WERI-Rb-1 (cell line): ENCODE measurements at regions not wholly inside any gene's neighbourhood (a gene's known extent, or its start where the extent isn't known, plus 50 kb on each side); places are given as distances from the start of the nearest gene placed in this dataset.
"Not testable (repeated sequence)": the region's sequence is repeated elsewhere in the genome, so short reads cannot be mapped to it uniquely, and the experiment has no call there.

Source experiments
- DNase-seq: peaks from one replicate; pipeline ENCODE4 v3.0.0-alpha.2; 2020
- H3K27ac ChIP-seq: fragments of 250-450 bp; sonication (Bioruptor Pico); 2 replicates; pipeline ENCODE4 v1.5.1; 2020; ENCODE audit warnings: mild to moderate bottlenecking, moderate library complexity
- H3K27me3 ChIP-seq: fragments of 250-450 bp; sonication (Bioruptor Pico); 2 replicates; pipeline ENCODE4 v1.5.1; 2021; ENCODE audit warnings: mild to moderate bottlenecking, low read depth, moderate library complexity; ENCODE audit not compliant: insufficient read depth, severe bottlenecking
- H3K36me3 ChIP-seq: fragments of 250-450 bp; sonication (Bioruptor Pico); 2 replicates; pipeline ENCODE4 v1.5.1; 2020; ENCODE audit warnings: mild to moderate bottlenecking, moderate library complexity
- H3K4me3 ChIP-seq: 2 replicates; pipeline ENCODE4 v1.5.1; 2011; ENCODE audit warnings: low read depth, mild to moderate bottlenecking, control low read depth, low read length
- H3K9me3 ChIP-seq: fragments of 250-450 bp; sonication (Bioruptor Pico); 2 replicates; pipeline ENCODE4 v1.5.1; 2021; ENCODE audit warnings: mild to moderate bottlenecking, moderate library complexity; ENCODE audit not compliant: severe bottlenecking
- TF ChIP-seq, protein P1 (sequence below): IDR thresholded peaks from 2 replicates; pipeline ENCODE4 v1.5.1; 2011; ENCODE audit warnings: low read depth, mild to moderate bottlenecking, control low read depth, inconsistent platforms, low read length

DNA sequence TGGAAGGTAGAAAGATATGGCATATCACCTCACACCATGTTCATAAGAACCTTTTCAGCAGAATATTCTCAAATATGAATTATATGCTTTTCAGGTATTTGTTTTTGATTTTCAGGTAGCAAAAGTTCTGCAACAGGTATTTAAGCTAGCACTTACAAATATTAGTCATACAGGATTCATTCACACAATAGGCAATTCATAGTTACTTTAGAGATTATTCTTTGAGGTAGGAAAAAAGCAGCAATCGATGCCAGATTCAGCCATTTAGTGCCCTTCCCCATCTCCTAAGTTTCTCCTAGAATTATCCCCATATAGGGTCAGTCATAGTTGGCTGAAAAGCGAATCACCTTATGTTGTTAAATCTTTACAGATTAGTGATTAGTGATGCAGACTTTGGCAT is 177.4 kb upstream of the MMADHC start:
- H3K27me3 ChIP-seq: no peaks in the 10 kb centered on the region
- no peak overlapping the region for H3K4me3 ChIP-seq
- TF ChIP-seq, protein P1, sequence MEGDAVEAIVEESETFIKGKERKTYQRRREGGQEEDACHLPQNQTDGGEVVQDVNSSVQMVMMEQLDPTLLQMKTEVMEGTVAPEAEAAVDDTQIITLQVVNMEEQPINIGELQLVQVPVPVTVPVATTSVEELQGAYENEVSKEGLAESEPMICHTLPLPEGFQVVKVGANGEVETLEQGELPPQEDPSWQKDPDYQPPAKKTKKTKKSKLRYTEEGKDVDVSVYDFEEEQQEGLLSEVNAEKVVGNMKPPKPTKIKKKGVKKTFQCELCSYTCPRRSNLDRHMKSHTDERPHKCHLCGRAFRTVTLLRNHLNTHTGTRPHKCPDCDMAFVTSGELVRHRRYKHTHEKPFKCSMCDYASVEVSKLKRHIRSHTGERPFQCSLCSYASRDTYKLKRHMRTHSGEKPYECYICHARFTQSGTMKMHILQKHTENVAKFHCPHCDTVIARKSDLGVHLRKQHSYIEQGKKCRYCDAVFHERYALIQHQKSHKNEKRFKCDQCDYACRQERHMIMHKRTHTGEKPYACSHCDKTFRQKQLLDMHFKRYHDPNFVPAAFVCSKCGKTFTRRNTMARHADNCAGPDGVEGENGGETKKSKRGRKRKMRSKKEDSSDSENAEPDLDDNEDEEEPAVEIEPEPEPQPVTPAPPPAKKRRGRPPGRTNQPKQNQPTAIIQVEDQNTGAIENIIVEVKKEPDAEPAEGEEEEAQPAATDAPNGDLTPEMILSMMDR: no peak
- no peak overlapping the region for H3K27ac ChIP-seq
- no peaks in the 10 kb centered on the region for H3K36me3 ChIP-seq
- H3K9me3 ChIP-seq: no peaks in the 10 kb centered on the region
- no peak for DNase-seq

DNA sequence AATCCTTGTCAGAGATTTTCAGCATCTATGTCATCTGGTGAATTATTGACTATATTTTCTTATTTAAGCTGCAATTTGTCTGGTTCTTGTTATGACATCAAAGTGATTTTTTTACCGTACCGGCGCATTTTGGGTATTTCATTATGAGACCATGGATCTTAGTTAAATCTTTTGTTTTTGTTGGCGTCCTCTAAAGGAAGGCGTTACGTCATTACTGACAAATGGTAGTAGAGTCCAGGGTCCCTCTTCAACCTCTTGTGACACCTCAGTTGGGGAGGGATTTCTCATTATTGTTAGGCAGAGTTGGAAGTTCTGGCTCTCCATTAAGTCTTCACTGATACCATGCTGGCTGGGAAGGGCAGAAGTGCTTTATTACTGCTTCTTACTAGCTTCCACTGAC is 175.8 kb upstream of the MMADHC start:
- Histone ChIP-seq H3K27ac (no peak overlapping the region), H3K27me3 (no peaks in the 10 kb centered on the region), H3K36me3 (no peaks in the 10 kb centered on the region), H3K4me3 (no peak overlapping the region), H3K9me3 (no peaks in the 10 kb centered on the region)
- no peak for DNase-seq
- TF ChIP-seq, protein P1: no peak

DNA sequence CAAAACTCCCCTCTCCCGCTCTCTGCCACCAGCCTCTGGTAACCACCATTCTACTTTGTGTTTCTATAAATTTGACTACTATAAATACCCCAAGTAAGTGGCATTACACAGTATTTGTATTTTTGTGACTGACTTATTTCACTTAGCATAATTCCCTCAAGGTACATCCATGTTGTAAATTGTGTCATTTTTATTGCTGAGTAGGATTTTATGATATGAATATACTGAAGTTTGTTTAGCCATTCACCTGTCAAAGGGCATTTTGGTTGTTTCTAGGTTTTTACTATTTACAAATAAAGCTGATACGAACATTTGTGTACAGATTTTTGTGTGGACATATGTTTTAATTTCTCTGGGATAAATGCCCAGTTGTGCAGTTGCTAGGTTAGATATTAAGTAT is 174.0 kb upstream of the MMADHC start:
- DNase-seq: no peak
- H3K27ac ChIP-seq: no peak overlapping the region
- TF ChIP-seq, protein P1: no peak

DNA sequence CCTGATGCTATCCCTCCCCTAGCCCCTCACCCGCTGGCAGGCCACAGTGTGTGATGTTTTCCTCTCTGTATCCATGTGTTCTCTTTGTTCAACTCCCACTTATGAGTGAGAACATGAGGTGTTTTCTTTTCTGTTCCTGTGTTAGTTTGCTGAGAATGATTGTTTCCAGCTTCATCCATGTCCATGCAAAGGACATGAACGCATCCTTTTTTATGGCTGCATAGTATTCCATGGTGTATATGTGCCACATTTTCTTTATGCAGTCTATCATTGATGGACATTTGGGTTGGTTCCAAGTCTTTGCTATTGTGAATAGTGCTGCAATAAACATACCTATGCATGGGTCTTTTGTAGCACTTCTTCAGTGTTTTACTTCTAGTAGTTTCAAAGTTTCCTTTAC is 171.8 kb upstream of the MMADHC start:
- not testable (repeated sequence) for H3K27ac ChIP-seq, H3K4me3 ChIP-seq, H3K9me3 ChIP-seq, H3K36me3 ChIP-seq, H3K27me3 ChIP-seq, DNase-seq

More for the DNA sequence above, 174.0 kb upstream of the MMADHC start:
- Histone ChIP-seq H3K36me3 (no peaks in the 10 kb centered on the region), H3K27me3 (no peaks in the 10 kb centered on the region), H3K4me3 (no peak overlapping the region), H3K9me3 (no peaks in the 10 kb centered on the region)

DNA sequence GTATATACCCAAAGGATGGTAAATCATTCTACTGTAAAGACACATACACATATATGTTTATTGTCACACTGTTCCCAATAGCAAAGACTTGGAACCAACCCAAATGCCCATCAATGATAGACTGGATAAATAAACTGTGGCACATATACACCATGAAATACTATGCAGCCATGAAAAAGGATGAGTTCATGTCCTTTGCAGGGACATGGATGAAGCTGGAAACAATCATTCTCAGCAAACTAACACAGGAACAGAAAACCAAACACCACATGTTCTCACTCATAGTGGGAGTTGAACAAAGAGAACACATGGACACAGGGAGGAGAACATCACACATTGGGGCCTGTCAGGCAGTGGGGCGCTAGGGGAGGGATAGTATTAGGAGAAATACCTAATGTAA is 167.1 kb upstream of the MMADHC start:
- not testable (repeated sequence) for H3K27me3 ChIP-seq, H3K36me3 ChIP-seq, H3K4me3 ChIP-seq, H3K9me3 ChIP-seq, DNase-seq, H3K27ac ChIP-seq

DNA sequence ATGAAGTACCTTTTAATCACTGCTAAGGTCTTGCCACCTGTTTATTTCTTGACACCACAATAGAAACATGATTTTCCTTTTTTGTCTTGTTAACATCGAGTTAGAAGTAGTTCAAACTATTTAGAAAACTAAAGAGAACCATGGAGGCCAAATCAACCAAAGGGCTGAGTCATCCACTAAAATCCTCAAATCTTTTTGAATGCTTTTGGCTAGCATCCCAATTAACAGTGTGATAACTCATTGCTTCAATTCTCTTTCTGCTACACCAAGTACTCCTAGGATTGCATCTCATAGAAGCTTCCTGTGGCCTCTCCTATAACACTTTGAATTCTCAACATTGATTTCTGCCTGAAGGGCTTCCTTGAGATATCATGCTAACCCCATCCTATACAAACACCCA is 159.9 kb upstream of the MMADHC start:
- no peaks in the 10 kb centered on the region for H3K9me3 ChIP-seq
- TF ChIP-seq, protein P1: no peak
- no peaks in the 10 kb centered on the region for H3K27me3 ChIP-seq
- no peak for DNase-seq
- no peaks in the 10 kb centered on the region for H3K36me3 ChIP-seq
- H3K4me3 ChIP-seq: no peak overlapping the region
- H3K27ac ChIP-seq: no peak overlapping the region

DNA sequence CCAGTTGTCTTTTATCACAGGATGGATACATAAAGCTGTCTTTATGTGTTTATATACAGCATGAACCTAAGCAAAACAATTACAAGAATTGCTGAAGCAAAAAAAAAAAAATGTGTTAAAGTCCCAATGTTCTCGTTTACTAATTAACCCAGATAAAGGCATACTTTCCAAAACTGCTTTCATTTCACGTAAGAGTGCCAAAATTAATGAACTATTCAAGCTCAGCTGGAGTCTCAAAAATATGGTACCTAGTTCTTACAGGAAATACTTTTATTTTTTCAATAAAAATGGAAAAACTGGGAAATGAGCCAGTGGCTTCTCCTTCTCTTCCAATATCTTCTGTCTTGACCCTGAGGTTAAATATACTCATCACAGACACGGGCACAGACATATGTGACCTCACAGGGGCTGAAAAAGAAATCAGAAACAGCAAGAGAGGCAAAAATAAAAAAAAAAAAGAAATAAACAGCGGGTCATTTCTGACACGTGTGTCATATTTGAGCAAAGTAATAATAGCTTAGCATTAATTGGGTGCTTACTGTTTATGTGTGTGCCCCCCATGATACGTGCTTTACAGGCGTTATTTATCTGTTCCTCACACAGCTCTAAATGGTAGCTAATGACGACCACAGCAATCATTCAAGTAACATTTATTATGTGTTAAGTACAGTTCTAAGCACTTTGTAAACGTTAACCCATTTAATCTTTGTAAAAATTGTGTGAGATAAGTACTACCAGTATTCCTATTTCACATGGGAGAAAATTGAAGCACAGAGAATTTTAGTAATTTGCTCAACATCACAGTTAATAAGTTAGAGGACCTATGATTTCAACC is 158.0 kb upstream of the MMADHC start:
- TF ChIP-seq, protein P1: no peak
- no peaks in the 10 kb centered on the region for H3K36me3 ChIP-seq

More for the DNA sequence above, 158.0 kb upstream of the MMADHC start:
- H3K9me3 ChIP-seq: no peaks in the 10 kb centered on the region
- DNase-seq: no peak
- H3K27ac ChIP-seq: no peak overlapping the region
- H3K4me3 ChIP-seq: no peak overlapping the region
- H3K27me3 ChIP-seq: no peaks in the 10 kb centered on the region
